Heart left ventricle (tissue), 16 donors: ENCODE measurements at regions not wholly inside any gene's neighbourhood (a gene's known extent, or its start where the extent isn't known, plus 50 kb on each side); places are given as distances from the start of the nearest gene placed in this dataset.
"Not testable (repeated sequence)": the region's sequence is repeated elsewhere in the genome, so short reads cannot be mapped to it uniquely, and the experiment has no call there.

Source experiments
- ATAC-seq, 4 donors: fragments of 200-7000 bp; cut with Tn5 transposase; one replicate each; pipeline ENCODE4 v1.9.1; 2020 to 2022; ENCODE audit warnings: moderate library complexity in 4 of 4, mild to moderate bottlenecking in 3 of 4, moderate number of reproducible peaks in 1 of 4
- DNase-seq, 5 donors: peaks; one replicate each; pipeline ENCODE4 v3.0.0-alpha.2; 2020
- H3K27ac ChIP-seq, 12 donors: fragments of 200-600 bp; sonication (generic) in 4 of 12; one replicate each; pipeline versions ENCODE4 v1.5.0 to v1.8.0; 2016 to 2022; ENCODE audit warnings: mild to moderate bottlenecking in 2 of 12
- H3K27me3 ChIP-seq, 9 donors: fragments of 200-600 bp; sonication (generic) in 2 of 9; one replicate each; pipeline versions ENCODE4 v1.5.1 to v1.8.0; 2016 to 2022; ENCODE audit warnings: mild to moderate bottlenecking in 3 of 9
- H3K36me3 ChIP-seq, 9 donors: fragments of 200-600 bp; sonication (generic) in 2 of 9; one replicate each; pipeline versions ENCODE4 v1.5.0 to v1.8.0; 2018 to 2022; ENCODE audit warnings: mild to moderate bottlenecking in 2 of 9
- H3K4me1 ChIP-seq, 12 donors: fragments of 200-600 bp; sonication (generic) in 4 of 12; one replicate each; pipeline versions ENCODE4 v1.5.0 to v1.8.0; 2016 to 2022; ENCODE audit warnings: mild to moderate bottlenecking in 3 of 12
- H3K4me3 ChIP-seq, 12 donors: fragments of 200-600 bp; sonication (generic) in 4 of 12; one replicate each; pipeline versions ENCODE4 v1.5.0 to v1.8.0; 2017 to 2022; ENCODE audit warnings: mild to moderate bottlenecking in 9 of 12, moderate library complexity in 4 of 12
- H3K9me3 ChIP-seq, 12 donors: fragments of 200-600 bp; sonication (generic) in 4 of 12; one replicate each; pipeline versions ENCODE4 v1.5.0 to v1.8.0; 2016 to 2022; ENCODE audit warnings: mild to moderate bottlenecking in 1 of 12
- CTCF ChIP-seq, 12 donors: fragments of 200-600 bp; sonication (generic) in 4 of 12; IDR thresholded peaks; one replicate each; pipeline versions ENCODE4 v1.5.0 to v1.8.0; 2018 to 2022; ENCODE audit warnings: antibody characterized with exemption in 12 of 12, mild to moderate bottlenecking in 5 of 12
- POLR2A ChIP-seq, 2 donors: fragments of 450-650 bp; IDR thresholded peaks; one replicate each; pipeline ENCODE4 v1.6.1; 2017; ENCODE audit warnings: antibody characterized with exemption in 2 of 2, mild to moderate bottlenecking in 2 of 2, moderate library complexity in 2 of 2
- WGBS, 4 donors: extraction: QIAGEN DNeasy Blood & Tissue Kit in 2 of 4; methylation state at CpG; one replicate each; pipeline versions ENCODE4 v1.1.5 to v1.1.7; 2013 to 2018; 5-methylcytosine and 5-hydroxymethylcytosine counted together
- intact Hi-C, 10 donors: fragments of 100-400 bp; cut with DNase I; formaldehyde crosslinking; loops; one replicate each; pipeline versions ENCODE4 v1.11.1 to v1.14.2; 2022
- donor health status: ischemic (EF 13 %, LVEDD 7.1; RV severe dilation, severe dysfunction).
- donor health status: healthy with polysubstance abuse.
- donor health status: DM: no; HTN: yes; CAD: no.
- donor health status: DM: no; HTN: no; CAD: no.
- donor health status: ischemic (EF 25% LVEDD 6.9; RV normal size, moderate dysfunction).
- donor health status: ischemic (EF 25% LVEDD 5.7; RV mildly dilated, moderate dysfunction).
- donor health status: healthy.
- donor health status: DM: yes; HTN: yes; CAD: no.
- donor health status: ischemic (EF 35%, LVEDD 5.7; RV mildly dilated, moderate dysfunction).
- donor health status: nonischemic (EF 11% LVEDD 7.7; RV severe dilation, severe dysfunction).
- donor health status: DM: yes; HTN: yes; CAD: no.
- donor health status: PGD.
- donor health status: ischemic (EF 29% LVEDD 5.4; RV normal size, mild dysfunction).
- donor health status: nonischemic (EF 23%, LVEDD 6.1; RV moderate dilation, normal function).

GRCh38 chrX:122641136-122641535, 542.9 kb upstream of the GRIA3 start:
- WGBS, 4 donors = 60 to 71% (median 65%) methylated on average over 2 of the region's 2 CpGs
- no peak for ATAC-seq
- TF ChIP-seq CTCF (IDR thresholded peaks at IDR 0.05) (no peak), POLR2A (IDR thresholded peaks at IDR 0.05) (no peak)
- no peaks in the 10 kb centered on the region for H3K9me3 ChIP-seq
- no peaks in the 10 kb centered on the region for H3K36me3 ChIP-seq
- no peak overlapping the region for H3K27ac ChIP-seq
- no peak overlapping the region for H3K4me3 ChIP-seq
- DNase-seq = no peak
- H3K4me1 ChIP-seq = no peaks in the 10 kb centered on the region
- intact Hi-C loops = no loop called here
- H3K27me3 ChIP-seq = no peaks in the 10 kb centered on the region

GRCh38 chrX:122641826-122642225, 542.3 kb upstream of the GRIA3 start:
- 51 to 71% (median 59%) methylated on average over 4 of the region's 4 CpGs for WGBS, 4 donors
- no peaks in the 10 kb centered on the region for H3K4me1 ChIP-seq
- H3K36me3 ChIP-seq = no peaks in the 10 kb centered on the region
- H3K4me3 ChIP-seq = no peak overlapping the region
- ATAC-seq (no peak), DNase-seq (no peak)
- H3K9me3 ChIP-seq = no peaks in the 10 kb centered on the region
- no peaks in the 10 kb centered on the region for H3K27me3 ChIP-seq
- intact Hi-C loops = no loop called here
- no peak for TF ChIP-seq POLR2A (IDR thresholded peaks at IDR 0.05)
- no peak for TF ChIP-seq CTCF (IDR thresholded peaks at IDR 0.05)
- no peak overlapping the region for H3K27ac ChIP-seq

GRCh38 chrX:122655256-122655655, 528.8 kb upstream of the GRIA3 start:
- H3K4me3 ChIP-seq, DNase-seq, H3K27me3 ChIP-seq, H3K9me3 ChIP-seq, H3K27ac ChIP-seq, H3K36me3 ChIP-seq, H3K4me1 ChIP-seq, ATAC-seq, intact Hi-C loops: not testable (repeated sequence)
- 72 to 85% (median 78%) methylated on average over 13 to 16 of the region's 16 CpGs for WGBS, 4 donors

- no peaks in the 10 kb centered on the region for H3K27me3 ChIP-seq
- H3K4me3 ChIP-seq = no peak overlapping the region
- H3K9me3 ChIP-seq = no peaks in the 10 kb centered on the region
- no peak overlapping the region for H3K27ac ChIP-seq
- intact Hi-C loops = no loop called here
- ATAC-seq = no peak
- DNase-seq = no peak
- no peak for TF ChIP-seq CTCF (IDR thresholded peaks at IDR 0.05)
- no peak for TF ChIP-seq POLR2A (IDR thresholded peaks at IDR 0.05)
- no peaks in the 10 kb centered on the region for H3K4me1 ChIP-seq
- 42 to 64% (median 55%) methylated on average over 1 of the region's 1 CpG for WGBS, 4 donors
- H3K36me3 ChIP-seq = no peaks in the 10 kb centered on the region
Observed at GRCh38 chrX:122666601-122667000, 517.5 kb upstream of the GRIA3 start.

GRCh38 chrX:122667667-122668066, 516.4 kb upstream of the GRIA3 start:
- Histone ChIP-seq H3K27ac (no peak overlapping the region), H3K27me3 (no peaks in the 10 kb centered on the region), H3K9me3 (no peaks in the 10 kb centered on the region), H3K4me1 (no peaks in the 10 kb centered on the region), H3K36me3 (no peaks in the 10 kb centered on the region), H3K4me3 (no peak overlapping the region)
- ATAC-seq = no peak
- no peak for TF ChIP-seq CTCF (IDR thresholded peaks at IDR 0.05)
- TF ChIP-seq POLR2A (IDR thresholded peaks at IDR 0.05) = no peak
- no peak for DNase-seq
- 68 to 73% (median 71%) methylated on average over 3 of the region's 3 CpGs for WGBS, 4 donors
- intact Hi-C loops = no loop called here
